HEK293 (cell line): ENCODE measurements at regions not wholly inside any gene's neighbourhood (a gene's known extent, or its start where the extent isn't known, plus 50 kb on each side); places are given as distances from the start of the nearest gene placed in this dataset.

ENCODE experiments used
- CTCF ChIA-PET: fragments of 350-600 bp; formaldehyde crosslinking; extraction: SDS; loops from one replicate; lab custom pipeline; 2021; ENCODE audit warnings: antibody characterized with exemption; lab: Yijun Ruan, JAX
- POLR2A ChIA-PET: fragments of 300-600 bp; formaldehyde crosslinking; extraction: SDS; loops from one replicate; lab custom pipeline; 2020; ENCODE audit warnings: antibody characterized with exemption, inconsistent platforms; lab: Yijun Ruan, JAX
- H3K27ac ChIP-seq: fragments of 200-500 bp; sonication (Bioruptor generic); 2 replicates; pipeline ENCODE4 v1.5.1; 2014; ENCODE audit warnings: low read depth, low read length, control low read depth, inconsistent platforms; ENCODE audit errors: extremely low read depth
- H3K36me3 ChIP-seq, 2 experiments: fragments of 200-500 bp in 1 of 2; sonication (Bioruptor generic) in 1 of 2; 1 replicate in 1 of 2; 2 replicates in 1 of 2; pipeline ENCODE4 v1.5.1; 2014 to 2017; ENCODE audit warnings: inconsistent platforms in 2 of 2, low read length in 2 of 2; ENCODE audit not compliant: control insufficient read depth in 2 of 2, insufficient read depth in 1 of 2
- H3K4me1 ChIP-seq: fragments of 200-500 bp; sonication (Bioruptor generic); 2 replicates; pipeline ENCODE4 v1.5.1; 2014; ENCODE audit warnings: mild to moderate bottlenecking, low read length, inconsistent platforms; ENCODE audit not compliant: control insufficient read depth, insufficient read depth
- H3K4me3 ChIP-seq: 2 replicates; pipeline ENCODE4 v1.5.1; 2011; ENCODE audit warnings: low read depth, mild to moderate bottlenecking, control low read depth, low read length, moderate library complexity
- H3K9me3 ChIP-seq: fragments of 200-500 bp; sonication (Bioruptor generic); 2 replicates; pipeline ENCODE4 v1.5.1; 2014; ENCODE audit warnings: low read depth, low read length, inconsistent platforms; ENCODE audit not compliant: control insufficient read depth, insufficient read depth
- CTCF ChIP-seq: fragments of 450-650 bp; formaldehyde crosslinking; IDR thresholded peaks from 2 replicates; pipeline ENCODE4 v1.5.1; 2016; ENCODE audit warnings: missing biosample characterization, missing genetic modification characterization
- PRDM10 ChIP-seq: fragments of 450-650 bp; formaldehyde crosslinking; IDR thresholded peaks from 2 replicates; pipeline ENCODE4 v1.5.1; 2016; ENCODE audit warnings: missing biosample characterization, missing genetic modification characterization
- REST ChIP-seq: fragments of 450-650 bp; formaldehyde crosslinking; IDR thresholded peaks from 2 replicates; pipeline ENCODE4 v1.5.1; 2016; ENCODE audit warnings: missing biosample characterization, missing genetic modification characterization
- TRIM28 ChIP-seq: IDR thresholded peaks from 2 replicates; pipeline ENCODE4 v1.6.1; 2011; ENCODE audit warnings: low read length, control low read depth, borderline replicate concordance
- TSHZ1 ChIP-seq: fragments of 450-650 bp; formaldehyde crosslinking; IDR thresholded peaks from 2 replicates; pipeline ENCODE4 v1.5.1; 2016; ENCODE audit warnings: missing biosample characterization, missing genetic modification characterization, borderline replicate concordance
- ZBTB17 ChIP-seq: fragments of 450-650 bp; formaldehyde crosslinking; IDR thresholded peaks from 2 replicates; pipeline ENCODE4 v1.5.1; 2016; ENCODE audit warnings: missing biosample characterization, missing genetic modification characterization
- ZFHX2 ChIP-seq: fragments of 450-650 bp; formaldehyde crosslinking; conservative IDR thresholded peaks from 2 replicates; pipeline ENCODE4 v1.5.1; 2016; ENCODE audit warnings: missing biosample characterization, missing genetic modification characterization
- ZNF121 ChIP-seq: fragments of 450-650 bp; formaldehyde crosslinking; IDR thresholded peaks from 2 replicates; pipeline ENCODE4 v1.5.1; 2016; ENCODE audit warnings: missing biosample characterization, missing genetic modification characterization
- ZNF274 ChIP-seq, 2 experiments: fragments of 200-500 bp in 1 of 2; fragments of 450-650 bp in 1 of 2; sonication (Bioruptor generic) in 1 of 2; formaldehyde crosslinking in 1 of 2; IDR thresholded peaks; 2 replicates each; pipeline versions ENCODE4 v1.5.1 to v1.6.1; 2014 to 2016; ENCODE audit warnings: borderline replicate concordance in 1 of 2, inconsistent platforms in 1 of 2, low read length in 1 of 2, missing biosample characterization in 1 of 2, missing genetic modification characterization in 1 of 2
- ZNF654 ChIP-seq: fragments of 450-650 bp; formaldehyde crosslinking; IDR thresholded peaks from 2 replicates; pipeline ENCODE4 v1.5.1; 2016; ENCODE audit warnings: low read depth, missing biosample characterization, missing genetic modification characterization

- ChIA-PET POLR2A (no interaction called here), CTCF (interaction anchor here (0.5 to 2.7 kb wide), 22 partner anchors 12 to 336 kb away, joined by 3 to 13 read pairs (median 3); no protein-coding TSS in a partner anchor)
- TF ChIP-seq REST (no peak), CTCF (tag by site-specific recombination) (peak; percentile 39), ZNF121 (tag by site-specific recombination) (no peak), ZBTB17 (tag by site-specific recombination) (peak; percentile 61; the same call in 1 of the 2 replicates), TRIM28 (peak; percentile 96), ZNF274 (IDR thresholded peaks at IDR 0.05; ENCODE audit: low read length) (no peak), ZNF274 (tag by site-specific recombination; IDR thresholded peaks at IDR 0.05; ENCODE audit: borderline replicate concordance) (no peak), PRDM10 (tag by site-specific recombination) (peak; percentile 62), TSHZ1 (tag by site-specific recombination) (no peak), ZNF654 (tag by site-specific recombination) (peak; percentile 19; the same call in 1 of the 2 replicates), ZFHX2 (tag by site-specific recombination) (no peak)
Observed at GRCh38 chr18:32576296-32576916, 105.7 kb upstream of the GAREM1 start.

More at GRCh38 chr18:32576296-32576916, 105.7 kb upstream of the GAREM1 start:
- H3K4me3 ChIP-seq = no peak overlapping the region
- no peak overlapping the region for H3K27ac ChIP-seq
- H3K4me1 ChIP-seq = 0 out of 2 replicates have a peak, but pooled peaks cover 5% of the 10 kb centered on the region
- H3K9me3 ChIP-seq = no peaks in the 10 kb centered on the region
- H3K36me3 ChIP-seq = no peaks in the 10 kb centered on the region
